ENCODE measurements at regions not wholly inside any gene's neighbourhood (a gene's known extent, or its start where the extent isn't known, plus 50 kb on each side); places are given as distances from the start of the nearest gene placed in this dataset.
"Not testable (repeated sequence)": the region's sequence is repeated elsewhere in the genome, so short reads cannot be mapped to it uniquely, and the experiment has no call there.

GRCh38 chr2:183456177-183456576, 331.9 kb downstream of the NUP35 start:
- Histone ChIP-seq H3K9me3 (ENCODE audit: control insufficient read depth, insufficient read depth, low read length) (no peaks in the 10 kb centered on the region), H3K4me3 (ENCODE audit: low read depth, low read length) (no peak overlapping the region)

GRCh38 chr2:183458460-183458859, 334.2 kb downstream of the NUP35 start:
- no peaks in the 10 kb centered on the region for H3K36me3 ChIP-seq (ENCODE audit: control insufficient read depth, insufficient read depth, low read length)
- H3K27me3 ChIP-seq (ENCODE audit: control insufficient read depth, insufficient read depth, low read length): no peaks in the 10 kb centered on the region
- H3K27ac ChIP-seq (ENCODE audit: low read depth, low read length): no peak overlapping the region
- H3K9me3 ChIP-seq (ENCODE audit: control insufficient read depth, insufficient read depth, low read length): no peaks in the 10 kb centered on the region
- H3K4me1 ChIP-seq (ENCODE audit: control insufficient read depth, insufficient read depth, low read length): no peaks in the 10 kb centered on the region
- H3K9ac ChIP-seq (ENCODE audit: low read depth, low read length): no peak overlapping the region
- no peak overlapping the region for H3K4me3 ChIP-seq (ENCODE audit: low read depth, low read length)

More at GRCh38 chr2:183456177-183456576, 331.9 kb downstream of the NUP35 start:
- Histone ChIP-seq H3K4me1 (ENCODE audit: control insufficient read depth, insufficient read depth, low read length) (no peaks in the 10 kb centered on the region), H3K27me3 (ENCODE audit: control insufficient read depth, insufficient read depth, low read length) (no peaks in the 10 kb centered on the region), H3K9ac (ENCODE audit: low read depth, low read length) (no peak overlapping the region), H3K36me3 (ENCODE audit: control insufficient read depth, insufficient read depth, low read length) (no peaks in the 10 kb centered on the region), H3K27ac (ENCODE audit: low read depth, low read length) (no peak overlapping the region)

- no peaks in the 10 kb centered on the region for H3K27me3 ChIP-seq (ENCODE audit: control insufficient read depth, insufficient read depth, low read length)
- no peak overlapping the region for H3K9ac ChIP-seq (ENCODE audit: low read depth, low read length)
- H3K27ac ChIP-seq (ENCODE audit: low read depth, low read length): no peak overlapping the region
- H3K9me3 ChIP-seq (ENCODE audit: control insufficient read depth, insufficient read depth, low read length): no peaks in the 10 kb centered on the region
- H3K36me3 ChIP-seq (ENCODE audit: control insufficient read depth, insufficient read depth, low read length): no peaks in the 10 kb centered on the region
- H3K4me3 ChIP-seq (ENCODE audit: low read depth, low read length): no peak overlapping the region
- H3K4me1 ChIP-seq (ENCODE audit: control insufficient read depth, insufficient read depth, low read length): no peaks in the 10 kb centered on the region
Observed at GRCh38 chr2:183459466-183459865, 335.2 kb downstream of the NUP35 start.

GRCh38 chr2:183463821-183464220, 339.6 kb downstream of the NUP35 start:
- no peak overlapping the region for H3K9ac ChIP-seq (ENCODE audit: low read depth, low read length)
- H3K4me3 ChIP-seq (ENCODE audit: low read depth, low read length): no peak overlapping the region
- no peaks in the 10 kb centered on the region for H3K36me3 ChIP-seq (ENCODE audit: control insufficient read depth, insufficient read depth, low read length)
- H3K27me3 ChIP-seq (ENCODE audit: control insufficient read depth, insufficient read depth, low read length): no peaks in the 10 kb centered on the region
- H3K27ac ChIP-seq (ENCODE audit: low read depth, low read length): no peak overlapping the region
- H3K4me1 ChIP-seq (ENCODE audit: control insufficient read depth, insufficient read depth, low read length): no peaks in the 10 kb centered on the region
- no peaks in the 10 kb centered on the region for H3K9me3 ChIP-seq (ENCODE audit: control insufficient read depth, insufficient read depth, low read length)

- H3K27me3 ChIP-seq (ENCODE audit: control insufficient read depth, insufficient read depth, low read length): no peaks in the 10 kb centered on the region
- H3K4me1 ChIP-seq (ENCODE audit: control insufficient read depth, insufficient read depth, low read length): no peaks in the 10 kb centered on the region
- no peak overlapping the region for H3K4me3 ChIP-seq (ENCODE audit: low read depth, low read length)
- H3K9ac ChIP-seq (ENCODE audit: low read depth, low read length): no peak overlapping the region
- H3K36me3 ChIP-seq (ENCODE audit: control insufficient read depth, insufficient read depth, low read length): no peaks in the 10 kb centered on the region
- H3K9me3 ChIP-seq (ENCODE audit: control insufficient read depth, insufficient read depth, low read length): no peaks in the 10 kb centered on the region
- H3K27ac ChIP-seq (ENCODE audit: low read depth, low read length): no peak overlapping the region
Observed at GRCh38 chr2:183465048-183465447, 340.8 kb downstream of the NUP35 start.

- Histone ChIP-seq H3K27ac (ENCODE audit: low read depth, low read length) (no peak overlapping the region), H3K27me3 (ENCODE audit: control insufficient read depth, insufficient read depth, low read length) (no peaks in the 10 kb centered on the region), H3K9me3 (ENCODE audit: control insufficient read depth, insufficient read depth, low read length) (no peaks in the 10 kb centered on the region), H3K4me3 (ENCODE audit: low read depth, low read length) (no peak overlapping the region), H3K4me1 (ENCODE audit: control insufficient read depth, insufficient read depth, low read length) (no peaks in the 10 kb centered on the region; the same call in 1 of the 2 replicates), H3K9ac (ENCODE audit: low read depth, low read length) (no peak overlapping the region), H3K36me3 (ENCODE audit: control insufficient read depth, insufficient read depth, low read length) (no peaks in the 10 kb centered on the region)
Observed at GRCh38 chr2:183474912-183475695, 350.9 kb downstream of the NUP35 start.

- Histone ChIP-seq H3K27ac (ENCODE audit: low read depth, low read length) (no peak overlapping the region), H3K36me3 (ENCODE audit: control insufficient read depth, insufficient read depth, low read length) (no peaks in the 10 kb centered on the region), H3K4me1 (ENCODE audit: control insufficient read depth, insufficient read depth, low read length) (no peaks in the 10 kb centered on the region; the same call in 1 of the 2 replicates), H3K4me3 (ENCODE audit: low read depth, low read length) (no peak overlapping the region), H3K9me3 (ENCODE audit: control insufficient read depth, insufficient read depth, low read length) (peaks cover 3% of the 10 kb centered on the region; the same call in 1 of the 2 replicates), H3K27me3 (ENCODE audit: control insufficient read depth, insufficient read depth, low read length) (no peaks in the 10 kb centered on the region), H3K9ac (ENCODE audit: low read depth, low read length) (no peak overlapping the region)
Observed at GRCh38 chr2:183476490-183476889, 352.2 kb downstream of the NUP35 start.

GRCh38 chr2:183477296-183477695, 353.1 kb downstream of the NUP35 start:
- Histone ChIP-seq H3K9me3 (ENCODE audit: control insufficient read depth, insufficient read depth, low read length) (peaks cover 7% of the 10 kb centered on the region; the same call in 1 of the 2 replicates), H3K4me1 (ENCODE audit: control insufficient read depth, insufficient read depth, low read length) (no peaks in the 10 kb centered on the region), H3K36me3 (ENCODE audit: control insufficient read depth, insufficient read depth, low read length) (no peaks in the 10 kb centered on the region), H3K4me3 (ENCODE audit: low read depth, low read length) (no peak overlapping the region), H3K27ac (ENCODE audit: low read depth, low read length) (no peak overlapping the region), H3K27me3 (ENCODE audit: control insufficient read depth, insufficient read depth, low read length) (no peaks in the 10 kb centered on the region), H3K9ac (ENCODE audit: low read depth, low read length) (no peak overlapping the region)

GRCh38 chr2:183478941-183479595, 354.8 kb downstream of the NUP35 start:
- H3K27me3 ChIP-seq (ENCODE audit: control insufficient read depth, insufficient read depth, low read length); H3K9me3 ChIP-seq (ENCODE audit: control insufficient read depth, insufficient read depth, low read length); H3K9ac ChIP-seq (ENCODE audit: low read depth, low read length); H3K27ac ChIP-seq (ENCODE audit: low read depth, low read length); H3K36me3 ChIP-seq (ENCODE audit: control insufficient read depth, insufficient read depth, low read length); H3K4me3 ChIP-seq (ENCODE audit: low read depth, low read length); H3K4me1 ChIP-seq (ENCODE audit: control insufficient read depth, insufficient read depth, low read length): not testable (repeated sequence)

GRCh38 chr2:183487326-183487725, 363.1 kb downstream of the NUP35 start:
- H3K9me3 ChIP-seq (ENCODE audit: control insufficient read depth, insufficient read depth, low read length): no peaks in the 10 kb centered on the region
- no peaks in the 10 kb centered on the region for H3K27me3 ChIP-seq (ENCODE audit: control insufficient read depth, insufficient read depth, low read length)
- no peaks in the 10 kb centered on the region for H3K4me1 ChIP-seq (ENCODE audit: control insufficient read depth, insufficient read depth, low read length)
- H3K27ac ChIP-seq (ENCODE audit: low read depth, low read length): no peak overlapping the region
- H3K4me3 ChIP-seq (ENCODE audit: low read depth, low read length): no peak overlapping the region
- H3K36me3 ChIP-seq (ENCODE audit: control insufficient read depth, insufficient read depth, low read length): no peaks in the 10 kb centered on the region
- no peak overlapping the region for H3K9ac ChIP-seq (ENCODE audit: low read depth, low read length)

- no peak overlapping the region for H3K27ac ChIP-seq (ENCODE audit: low read depth, low read length)
- H3K27me3 ChIP-seq (ENCODE audit: control insufficient read depth, insufficient read depth, low read length): no peaks in the 10 kb centered on the region
- H3K9ac ChIP-seq (ENCODE audit: low read depth, low read length): no peak overlapping the region
- H3K4me3 ChIP-seq (ENCODE audit: low read depth, low read length): no peak overlapping the region
- H3K36me3 ChIP-seq (ENCODE audit: control insufficient read depth, insufficient read depth, low read length): no peaks in the 10 kb centered on the region
- H3K9me3 ChIP-seq (ENCODE audit: control insufficient read depth, insufficient read depth, low read length): no peaks in the 10 kb centered on the region
- H3K4me1 ChIP-seq (ENCODE audit: control insufficient read depth, insufficient read depth, low read length): no peaks in the 10 kb centered on the region
Observed at GRCh38 chr2:183488421-183488820, 364.2 kb downstream of the NUP35 start.

Measured in HUES48 (cell line).